B cell (primary cell): ENCODE measurements at regions not wholly inside any gene's neighbourhood (a gene's known extent, or its start where the extent isn't known, plus 50 kb on each side); places are given as distances from the start of the nearest gene placed in this dataset.
"Not testable (repeated sequence)": the region's sequence is repeated elsewhere in the genome, so short reads cannot be mapped to it uniquely, and the experiment has no call there.

ENCODE experiments used
- ATAC-seq: fragments of 200-7000 bp; cut with Tn5 transposase; one replicate; pipeline ENCODE4 v1.10.0; 2021; ENCODE audit warnings: low read depth, mild to moderate bottlenecking, moderate number of reproducible peaks, moderate library complexity
- CTCF ChIA-PET: fragments of 350-600 bp; sonication (Branson Sonifier 250); formaldehyde crosslinking; loops from one replicate; lab custom pipeline; 2021; ENCODE audit warnings: antibody characterized with exemption, inconsistent platforms; lab: Charles Lee
- POLR2A ChIA-PET: fragments of 350-600 bp; sonication (Branson Sonifier 250); formaldehyde crosslinking; loops from one replicate; lab custom pipeline; 2021; ENCODE audit warnings: antibody characterized with exemption; lab: Charles Lee
- DNase-seq: peaks from one replicate; pipeline ENCODE4 v3.0.0; 2013
- H2AFZ ChIP-seq: 2 replicates; pipeline ENCODE4 v1.6.1; 2012; ENCODE audit warnings: mild to moderate bottlenecking, low read depth, low read length; ENCODE audit not compliant: insufficient read depth, poor library complexity, severe bottlenecking
- H3K27ac ChIP-seq, 2 donors: 1 replicate in 1 of 2; 2 replicates in 1 of 2; pipeline ENCODE4 v1.5.1; 2012 to 2013; ENCODE audit warnings: low read length in 2 of 2, mild to moderate bottlenecking in 2 of 2, moderate library complexity in 1 of 2
- H3K27me3 ChIP-seq, 4 experiments: fragments of 200-600 bp in 1 of 4; sonication (generic) in 1 of 4; replicated peaks in 1 of 4; 1 replicate in 2 of 4; 2 replicates in 2 of 4; pipeline versions ENCODE4 v1.6.1 to v1.7.0; 2013 to 2016; ENCODE audit warnings: low read length in 3 of 4, mild to moderate bottlenecking in 2 of 4, mixed read lengths in 1 of 4, moderate library complexity in 1 of 4; ENCODE audit not compliant: insufficient read depth in 4 of 4, control insufficient read depth in 3 of 4; ENCODE audit errors: control extremely low read depth in 1 of 4
- H3K36me3 ChIP-seq, 2 experiments: replicated peaks in 1 of 2; 1 replicate in 1 of 2; 2 replicates in 1 of 2; pipeline versions ENCODE4 v1.6.1 to v1.7.1; 2013; ENCODE audit warnings: low read length in 1 of 2; ENCODE audit not compliant: insufficient read depth in 2 of 2, control insufficient read depth in 1 of 2; ENCODE audit errors: control extremely low read depth in 1 of 2, extremely low read depth in 1 of 2
- H3K4me1 ChIP-seq, 2 donors: fragments of 200-600 bp in 1 of 2; sonication (generic) in 1 of 2; 1 replicate in 1 of 2; 2 replicates in 1 of 2; pipeline versions ENCODE4 v1.5.1 to v1.6.1; 2013 to 2017; ENCODE audit warnings: low read length in 2 of 2; ENCODE audit not compliant: control insufficient read depth in 2 of 2, insufficient read depth in 2 of 2
- H3K4me2 ChIP-seq: replicated peaks from 2 replicates; pipeline ENCODE3; 2012; ENCODE audit warnings: mild to moderate bottlenecking, low read depth, low read length; ENCODE audit not compliant: poor library complexity, severe bottlenecking
- H3K4me3 ChIP-seq, 5 experiments: fragments of 200-600 bp in 1 of 5; sonication (generic) in 1 of 5; 1 replicate in 3 of 5; 2 replicates in 2 of 5; pipeline versions ENCODE4 v1.5.1 to v1.7.0; 2011 to 2016; ENCODE audit warnings: low read length in 4 of 5, mild to moderate bottlenecking in 4 of 5, low read depth in 2 of 5, control low read depth in 1 of 5, moderate library complexity in 1 of 5; ENCODE audit not compliant: insufficient read depth in 1 of 5; ENCODE audit errors: control extremely low read depth in 1 of 5, extremely low read depth in 1 of 5
- H3K79me2 ChIP-seq: fragments of 200-600 bp; sonication (generic); one replicate; pipeline ENCODE4 v1.6.0; 2016; ENCODE audit warnings: low read length; ENCODE audit not compliant: control insufficient read depth, insufficient read depth
- H3K9ac ChIP-seq: fragments of 200-600 bp; sonication (generic); 2 replicates; pipeline ENCODE4 v1.6.1; 2017; ENCODE audit warnings: mild to moderate bottlenecking, low read length, moderate library complexity
- H3K9me3 ChIP-seq, 3 donors: one replicate each; pipeline versions ENCODE4 v1.6.1 to v1.7.1; 2013; ENCODE audit warnings: low read length in 2 of 3; ENCODE audit not compliant: control insufficient read depth in 2 of 3, insufficient read depth in 1 of 3; ENCODE audit errors: control extremely low read depth in 1 of 3
- H4K20me1 ChIP-seq: 2 replicates; pipeline ENCODE4 v1.6.0; 2012; ENCODE audit warnings: mild to moderate bottlenecking, low read length; ENCODE audit not compliant: insufficient read depth, control insufficient read depth, poor library complexity, severe bottlenecking
- H3K27ac Mint-ChIP-seq: one replicate; pipeline ENCODE4 v1.8.0; 2021; ENCODE audit warnings: mixed read lengths
- H3K27me3 Mint-ChIP-seq: one replicate; pipeline ENCODE4 v1.8.0; 2021; ENCODE audit warnings: mixed read lengths
- H3K4me1 Mint-ChIP-seq: one replicate; pipeline ENCODE4 v1.8.0; 2021; ENCODE audit warnings: mixed read lengths
- H3K4me3 Mint-ChIP-seq: one replicate; pipeline ENCODE4 v1.8.0; 2021; ENCODE audit warnings: mixed read lengths
- H3K9me3 Mint-ChIP-seq: one replicate; pipeline ENCODE4 v1.8.0; 2022; ENCODE audit warnings: mixed read lengths; ENCODE audit not compliant: insufficient read depth
- EZH2 ChIP-seq: IDR thresholded peaks from 2 replicates; pipeline ENCODE4 v1.6.1; 2012; ENCODE audit warnings: borderline replicate concordance, low read depth, mild to moderate bottlenecking, moderate library complexity, low read length; ENCODE audit not compliant: insufficient read depth, poor library complexity, severe bottlenecking
- WGBS: methylation state at CpG from one replicate; pipeline ENCODE4 v1.1.5; 2013; ENCODE audit warnings: missing lambda C conversion rate; ENCODE audit not compliant: insufficient coverage; 5-methylcytosine and 5-hydroxymethylcytosine counted together
- intact Hi-C: fragments of 100-400 bp; cut with micrococcal nuclease; formaldehyde crosslinking; loops from one replicate; pipeline ENCODE4 v1.10.0; 2022
- TF ChIP-seq, protein P1 (sequence below): fragments of 200-600 bp; IDR thresholded peaks from one replicate; pipeline ENCODE4 v1.8.0; 2022; ENCODE audit warnings: antibody characterized with exemption, mild to moderate bottlenecking

- H3K4me3 Mint-ChIP-seq, H3K9me3 Mint-ChIP-seq, H4K20me1 ChIP-seq, H3K9me3 ChIP-seq, H3K79me2 ChIP-seq, H3K27me3 ChIP-seq, POLR2A ChIA-PET, H3K4me1 Mint-ChIP-seq, ATAC-seq, H3K27ac ChIP-seq, H3K4me2 ChIP-seq, DNase-seq, H3K9ac ChIP-seq, H3K4me3 ChIP-seq, H3K36me3 ChIP-seq, H3K27ac Mint-ChIP-seq, H2AFZ ChIP-seq, CTCF ChIA-PET, H3K4me1 ChIP-seq, intact Hi-C loops: not testable (repeated sequence)
- WGBS = 100% methylated on average over 1 of the region's 7 CpGs
- peaks cover 15% of the 10 kb centered on the region for H3K27me3 Mint-ChIP-seq
Observed at GRCh38 chr2:242071377-242071776, 201.8 kb downstream of the RTP5 start.

- H2AFZ ChIP-seq, H3K9me3 ChIP-seq, CTCF ChIA-PET, intact Hi-C loops, H3K4me1 Mint-ChIP-seq, H3K27ac ChIP-seq, H3K9me3 Mint-ChIP-seq, H3K4me3 ChIP-seq, H3K4me2 ChIP-seq, H3K27ac Mint-ChIP-seq, H3K79me2 ChIP-seq, ATAC-seq, H3K9ac ChIP-seq, H3K4me3 Mint-ChIP-seq, POLR2A ChIA-PET, H3K36me3 ChIP-seq, H3K27me3 ChIP-seq, DNase-seq, H3K4me1 ChIP-seq, H4K20me1 ChIP-seq: not testable (repeated sequence)
- peaks cover 13% of the 10 kb centered on the region for H3K27me3 Mint-ChIP-seq
- 78% methylated on average over 3 of the region's 11 CpGs for WGBS
Observed at GRCh38 chr2:242071936-242072335, 202.4 kb downstream of the RTP5 start.

- no peak overlapping the region for H3K9ac ChIP-seq
Observed at GRCh38 chr2:242075168-242075567, 205.6 kb downstream of the RTP5 start.

More at GRCh38 chr2:242075168-242075567, 205.6 kb downstream of the RTP5 start:
- Mint-ChIP-seq H3K9me3 (no peaks in the 10 kb centered on the region), H3K4me3 (no peak overlapping the region), H3K27ac (no peak overlapping the region), H3K4me1 (no peaks in the 10 kb centered on the region), H3K27me3 (peaks cover 14% of the 10 kb centered on the region)
- Histone ChIP-seq H2AFZ (no peak overlapping the region), H3K4me1 (no peaks in the 10 kb centered on the region), H4K20me1 (no peaks in the 10 kb centered on the region), H3K27me3 (peaks cover 0 to 6% (median 2%) of the 10 kb centered on the region in 4 experiments), H3K9me3 (no peaks in the 10 kb centered on the region), H3K36me3 (no peaks in the 10 kb centered on the region), H3K79me2 (no peaks in the 10 kb centered on the region), H3K4me2 (no peak overlapping the region), H3K27ac (no peak overlapping the region), H3K4me3 (no peak overlapping the region)
- no peak for ATAC-seq
- TF ChIP-seq, protein P1, sequence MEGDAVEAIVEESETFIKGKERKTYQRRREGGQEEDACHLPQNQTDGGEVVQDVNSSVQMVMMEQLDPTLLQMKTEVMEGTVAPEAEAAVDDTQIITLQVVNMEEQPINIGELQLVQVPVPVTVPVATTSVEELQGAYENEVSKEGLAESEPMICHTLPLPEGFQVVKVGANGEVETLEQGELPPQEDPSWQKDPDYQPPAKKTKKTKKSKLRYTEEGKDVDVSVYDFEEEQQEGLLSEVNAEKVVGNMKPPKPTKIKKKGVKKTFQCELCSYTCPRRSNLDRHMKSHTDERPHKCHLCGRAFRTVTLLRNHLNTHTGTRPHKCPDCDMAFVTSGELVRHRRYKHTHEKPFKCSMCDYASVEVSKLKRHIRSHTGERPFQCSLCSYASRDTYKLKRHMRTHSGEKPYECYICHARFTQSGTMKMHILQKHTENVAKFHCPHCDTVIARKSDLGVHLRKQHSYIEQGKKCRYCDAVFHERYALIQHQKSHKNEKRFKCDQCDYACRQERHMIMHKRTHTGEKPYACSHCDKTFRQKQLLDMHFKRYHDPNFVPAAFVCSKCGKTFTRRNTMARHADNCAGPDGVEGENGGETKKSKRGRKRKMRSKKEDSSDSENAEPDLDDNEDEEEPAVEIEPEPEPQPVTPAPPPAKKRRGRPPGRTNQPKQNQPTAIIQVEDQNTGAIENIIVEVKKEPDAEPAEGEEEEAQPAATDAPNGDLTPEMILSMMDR = no peak
- no peak for TF ChIP-seq EZH2
- intact Hi-C loops = no loop called here
- WGBS = 100% methylated on average over 1 of the region's 2 CpGs
- DNase-seq = no peak
- ChIA-PET POLR2A (no interaction called here), CTCF (no interaction called here)
